ENCODE measurements at regions not wholly inside any gene's neighbourhood (a gene's known extent, or its start where the extent isn't known, plus 50 kb on each side); places are given as distances from the start of the nearest gene placed in this dataset.
"Not testable (repeated sequence)": the region's sequence is repeated elsewhere in the genome, so short reads cannot be mapped to it uniquely, and the experiment has no call there.

GRCh38 chr13:70336866-70337265, 228.6 kb upstream of the KLHL1 start:
- DNase-seq (ENCODE audit: low read depth, low spot score), result no peak
- H3K4me3 ChIP-seq (ENCODE audit: low read length), result no peak overlapping the region

GRCh38 chr13:70333752-70334151, 225.5 kb upstream of the KLHL1 start:
- no peak overlapping the region for H3K4me3 ChIP-seq (ENCODE audit: low read length)
- no peak for DNase-seq (ENCODE audit: low read depth, low spot score)

DNA sequence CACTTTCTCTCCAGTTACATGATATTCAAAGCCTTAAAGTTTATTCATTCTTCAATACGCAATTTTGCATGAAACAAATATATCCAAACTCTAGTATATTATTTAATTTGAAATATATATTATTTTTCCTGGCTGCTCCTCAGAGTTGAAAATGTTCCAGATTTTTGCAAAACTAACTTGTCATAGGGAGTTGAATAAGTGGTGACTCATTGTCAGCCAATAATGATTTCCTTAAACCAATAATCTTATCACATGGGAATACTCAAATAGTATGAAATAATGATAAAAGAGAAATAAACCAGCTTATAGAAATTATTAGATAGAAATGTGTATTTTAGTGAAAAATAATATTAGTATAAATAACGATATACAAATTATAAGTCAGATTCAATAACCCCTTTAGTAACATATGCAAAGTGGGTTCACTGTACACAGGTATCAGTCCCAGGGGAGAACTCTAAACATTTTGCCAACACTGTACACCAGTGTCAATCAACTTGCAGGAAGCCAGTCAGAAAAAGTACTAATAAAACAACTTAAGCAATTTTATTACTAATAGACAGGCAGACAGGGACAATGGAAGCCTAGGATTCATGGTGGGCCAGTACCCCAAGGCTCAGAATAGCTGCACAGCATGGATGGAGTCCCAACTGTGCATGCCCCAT, 222.6 kb upstream of the KLHL1 start:
- no peak overlapping the region for H3K4me3 ChIP-seq (ENCODE audit: low read length)
- DNase-seq (ENCODE audit: low read depth, low spot score), result no peak

DNA sequence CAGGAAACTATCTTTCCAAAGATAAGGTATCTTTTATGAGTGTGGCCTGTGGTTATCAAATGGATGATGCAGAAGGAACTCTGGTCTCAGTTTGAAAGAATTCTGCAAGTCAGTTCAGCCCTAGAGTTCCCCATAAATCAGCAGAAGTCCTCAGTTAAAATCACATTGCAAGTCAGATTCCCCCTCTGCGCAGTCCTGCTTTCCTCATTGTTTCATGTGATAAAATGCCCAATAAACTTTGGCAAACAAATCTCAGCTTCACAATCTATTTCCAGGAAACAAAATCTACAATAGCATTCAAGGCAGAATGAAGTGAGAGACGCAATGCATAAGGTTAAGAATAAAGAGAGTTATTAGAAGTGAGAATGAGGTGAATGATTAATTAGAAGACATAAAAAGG, 216.3 kb upstream of the KLHL1 start:
- DNase-seq (ENCODE audit: low read depth, low spot score), result no peak
- H3K4me3 ChIP-seq (ENCODE audit: low read length), result no peak overlapping the region

DNA sequence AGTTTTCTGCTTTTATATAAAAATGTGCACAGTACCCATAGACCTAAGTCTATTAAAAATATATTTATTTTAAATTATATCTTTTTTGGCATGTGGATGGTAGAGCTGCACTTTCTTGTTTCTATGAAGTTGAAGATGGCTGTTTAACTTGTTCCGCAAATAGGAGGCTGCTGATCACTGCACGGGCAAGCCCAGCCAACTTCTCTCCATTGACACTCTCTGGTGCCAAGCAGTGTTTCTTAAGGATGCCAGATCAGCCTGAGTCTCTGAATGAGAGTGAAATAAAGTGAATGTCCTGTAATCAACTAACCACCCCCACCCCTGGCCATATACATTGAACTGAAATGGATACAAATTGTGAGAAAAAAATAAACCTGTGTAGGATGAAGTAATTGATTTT, 202.9 kb upstream of the KLHL1 start:
- no peak for DNase-seq (ENCODE audit: low read depth, low spot score)
- H3K4me3 ChIP-seq (ENCODE audit: low read length), result no peak overlapping the region

- H3K4me3 ChIP-seq (ENCODE audit: low read length), result no peak overlapping the region
- DNase-seq (ENCODE audit: low read depth, low spot score), result peak; percentile 24
Observed at GRCh38 chr13:70310396-70311119, 202.3 kb upstream of the KLHL1 start.

- no peak for DNase-seq (ENCODE audit: low read depth, low spot score)
- H3K4me3 ChIP-seq (ENCODE audit: low read length), result no peak overlapping the region
Observed at GRCh38 chr13:70297189-70297616, 189.0 kb upstream of the KLHL1 start.

DNA sequence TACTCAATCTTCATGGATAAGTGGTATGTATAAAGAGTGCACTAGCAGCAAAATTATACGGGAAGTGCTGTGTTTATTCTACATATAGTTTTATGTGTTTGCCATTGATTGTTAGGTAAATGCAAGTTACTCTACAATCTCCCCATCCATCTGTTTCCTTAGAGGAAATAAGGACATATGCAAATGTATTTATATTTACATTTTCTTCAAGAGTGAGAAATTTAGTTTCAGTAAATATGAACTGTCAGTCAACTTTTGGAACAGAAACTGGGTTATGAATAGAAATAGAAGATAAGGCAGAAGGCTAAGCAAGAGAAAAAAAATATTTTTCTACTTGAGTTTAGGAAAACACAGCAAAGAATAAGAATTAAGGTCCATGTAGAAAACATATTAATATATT, 176.1 kb upstream of the KLHL1 start:
- H3K4me3 ChIP-seq (ENCODE audit: low read length), result no peak overlapping the region
- DNase-seq (ENCODE audit: low read depth, low spot score), result no peak

DNA sequence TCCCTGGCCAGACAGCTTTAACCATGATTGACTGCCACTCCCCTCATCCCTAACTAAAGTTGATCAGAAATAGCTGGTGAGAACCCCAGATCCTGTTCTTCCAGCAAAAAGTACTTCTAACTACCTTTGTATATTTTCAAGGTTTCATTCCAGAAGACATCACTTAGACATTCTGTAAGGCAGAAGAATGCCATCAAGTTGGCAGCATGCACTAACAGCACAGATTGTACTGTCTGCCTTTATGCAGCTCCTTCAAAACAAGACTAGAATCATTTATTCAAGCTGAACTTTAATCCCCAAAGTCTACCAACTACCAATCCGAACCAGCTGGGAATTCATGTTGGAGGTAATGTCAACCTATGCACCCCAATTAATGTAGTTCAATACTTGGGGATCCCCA, 167.6 kb upstream of the KLHL1 start:
- H3K4me3 ChIP-seq (ENCODE audit: low read length), result no peak overlapping the region
- no peak for DNase-seq (ENCODE audit: low read depth, low spot score)

DNA sequence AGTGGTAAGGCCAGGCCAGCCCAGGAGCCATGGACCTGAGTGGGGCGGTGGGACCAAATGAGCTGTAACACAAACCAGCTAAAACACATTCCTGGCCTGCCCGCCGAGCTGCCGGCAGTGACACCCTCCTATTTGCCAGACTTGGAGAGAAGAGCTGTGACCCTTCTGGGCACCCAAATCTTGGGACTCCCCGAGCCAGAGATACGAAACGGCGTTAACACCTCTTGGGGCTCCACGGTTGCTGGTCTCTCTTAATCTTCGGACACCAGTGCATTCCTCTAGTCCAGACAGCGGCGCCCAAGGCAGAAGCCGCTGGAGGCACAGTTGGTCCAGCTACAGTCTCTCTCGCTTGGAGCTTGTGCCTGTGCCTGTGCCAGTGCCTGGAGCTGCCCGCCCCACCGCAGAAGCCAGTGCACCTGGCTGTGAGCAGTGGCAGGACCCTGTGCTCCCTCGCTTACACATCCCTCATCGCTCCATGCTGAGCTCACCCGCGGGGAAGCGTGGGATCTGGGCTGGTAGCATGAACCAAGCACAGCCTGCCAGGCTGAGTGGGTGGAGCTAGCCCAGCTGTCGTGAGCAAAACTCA, 147.2 kb upstream of the KLHL1 start:
- H3K4me3 ChIP-seq (ENCODE audit: low read length), result no peak overlapping the region
- DNase-seq (ENCODE audit: low read depth, low spot score), result no peak

GRCh38 chr13:70253834-70254233, 145.6 kb upstream of the KLHL1 start:
- H3K4me3 ChIP-seq (ENCODE audit: low read length), result no peak overlapping the region

DNA sequence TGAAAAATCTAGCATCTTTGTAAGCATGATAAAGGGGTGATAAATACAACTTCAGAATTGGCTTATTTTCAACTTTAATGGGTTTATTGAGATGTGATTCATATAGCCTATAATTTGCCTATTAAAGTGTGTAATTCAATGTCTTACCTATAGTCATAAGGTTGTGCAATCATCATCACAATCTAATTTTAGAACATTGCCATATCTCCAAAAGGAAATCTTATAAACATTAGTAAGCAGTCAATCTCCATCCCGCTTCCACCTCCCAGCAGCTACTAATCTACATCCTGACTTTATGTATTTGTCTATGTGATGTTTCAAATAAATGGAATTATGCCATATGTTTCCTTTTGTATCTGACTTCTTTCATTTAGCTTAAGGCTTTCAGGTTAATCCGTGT, 145.2 kb upstream of the KLHL1 start:
- H3K4me3 ChIP-seq (ENCODE audit: low read length), result no peak overlapping the region
- DNase-seq (ENCODE audit: low read depth, low spot score), result no peak

More at GRCh38 chr13:70253834-70254233, 145.6 kb upstream of the KLHL1 start:
- DNase-seq (ENCODE audit: low read depth, low spot score), result no peak

DNA sequence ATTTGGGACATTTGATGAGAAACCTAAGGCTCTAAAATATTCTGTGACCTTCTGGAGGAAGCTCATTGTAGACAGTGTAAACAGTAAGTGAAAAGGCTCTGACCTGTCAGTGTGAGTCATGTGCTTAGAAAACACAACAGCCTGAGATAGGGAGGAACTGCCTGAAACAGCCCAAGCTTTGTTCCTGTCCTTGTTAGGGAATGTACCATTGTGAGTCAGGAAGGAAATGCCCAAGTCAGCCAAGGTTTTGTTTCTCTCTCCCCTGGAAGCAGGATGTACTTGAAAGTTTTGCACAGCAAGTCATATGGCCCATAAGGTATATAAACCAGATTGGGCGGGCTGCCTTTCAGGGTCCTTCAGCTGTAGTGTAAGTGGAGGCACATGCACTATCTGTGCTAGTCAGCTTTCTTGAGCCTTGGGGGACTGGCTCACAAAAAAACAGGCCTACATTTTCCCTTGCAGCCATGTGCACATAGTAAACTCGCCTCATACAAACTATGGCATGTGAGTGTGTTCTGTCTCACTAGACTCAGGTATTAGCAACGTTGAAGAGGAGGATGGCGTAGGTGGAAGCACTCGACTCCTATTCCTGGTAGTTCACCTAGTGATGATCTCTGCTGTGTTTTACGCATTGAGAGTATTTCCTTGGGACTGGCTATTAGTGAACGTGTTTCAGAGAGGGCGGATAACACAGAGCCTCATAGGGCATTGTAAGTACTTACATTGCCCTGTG, 141.2 kb upstream of the KLHL1 start:
- DNase-seq (ENCODE audit: low read depth, low spot score), result no peak
- no peak overlapping the region for H3K4me3 ChIP-seq (ENCODE audit: low read length)

DNA sequence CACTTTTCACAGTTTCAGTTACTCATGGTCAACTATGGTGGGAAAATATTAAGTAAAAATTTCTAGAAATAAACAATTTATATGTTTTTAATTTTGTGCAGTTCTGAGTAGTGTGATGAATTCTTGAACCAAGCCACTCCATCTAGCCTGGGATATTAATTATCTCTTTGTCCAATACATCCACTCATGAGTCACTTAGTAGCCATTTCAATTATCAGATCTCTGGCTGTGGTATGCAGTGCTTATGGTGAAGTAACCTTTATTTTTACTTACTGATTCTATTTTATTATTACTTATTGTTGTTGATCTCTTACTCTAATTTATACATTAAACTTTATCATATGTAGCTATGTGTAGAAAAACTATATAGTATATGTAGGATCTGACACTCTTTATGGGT, 128.9 kb upstream of the KLHL1 start:
- no peak for DNase-seq (ENCODE audit: low read depth, low spot score)
- no peak overlapping the region for H3K4me3 ChIP-seq (ENCODE audit: low read length)

DNA sequence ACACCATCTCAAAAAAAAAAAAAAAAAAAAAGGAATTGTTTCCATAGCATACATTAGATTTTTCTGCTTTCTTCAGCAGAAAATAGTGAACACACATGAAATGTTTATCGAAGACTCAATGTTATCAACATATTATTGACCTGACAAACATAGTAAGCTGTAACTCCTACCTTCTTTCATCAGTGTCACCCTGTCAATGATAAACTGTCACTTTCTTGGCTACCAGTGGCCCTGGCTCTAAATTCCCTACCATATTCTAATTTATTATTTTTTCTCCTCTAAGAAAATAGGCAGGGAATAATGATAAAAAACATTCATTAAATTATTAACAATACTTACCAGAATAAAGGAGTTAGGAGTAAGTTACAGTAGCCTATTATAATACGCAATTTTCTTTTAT, 127.3 kb upstream of the KLHL1 start:
- no peak overlapping the region for H3K4me3 ChIP-seq (ENCODE audit: low read length)
- no peak for DNase-seq (ENCODE audit: low read depth, low spot score)

- no peak for DNase-seq (ENCODE audit: low read depth, low spot score)
- no peak overlapping the region for H3K4me3 ChIP-seq (ENCODE audit: low read length)
Observed at GRCh38 chr13:70223911-70224310, 115.7 kb upstream of the KLHL1 start.

GRCh38 chr13:70222926-70223325, 114.7 kb upstream of the KLHL1 start:
- no peak for DNase-seq (ENCODE audit: low read depth, low spot score)
- H3K4me3 ChIP-seq (ENCODE audit: low read length), result no peak overlapping the region

DNA sequence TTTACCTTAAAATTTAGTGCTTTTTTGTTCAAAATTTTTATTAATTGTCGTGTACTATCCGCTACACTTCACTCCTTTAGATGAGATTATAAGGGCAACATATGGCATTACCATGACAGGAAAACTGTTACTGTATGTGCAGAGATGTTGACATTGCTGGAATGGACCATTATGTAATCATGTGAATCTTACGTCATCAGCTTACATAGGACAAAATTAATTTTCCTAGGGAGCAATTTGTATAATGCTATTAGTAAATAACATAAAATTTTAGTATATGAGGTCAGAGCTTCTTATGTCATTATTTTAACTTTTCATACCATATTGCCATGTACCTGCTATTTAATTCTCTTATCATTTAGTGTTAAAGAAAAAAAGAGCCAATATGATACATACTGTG, 110.4 kb upstream of the KLHL1 start:
- H3K4me3 ChIP-seq (ENCODE audit: low read length), result no peak overlapping the region
- DNase-seq (ENCODE audit: low read depth, low spot score), result no peak

- not testable (repeated sequence) for H3K4me3 ChIP-seq (ENCODE audit: low read length); DNase-seq (ENCODE audit: low read depth, low spot score)
Observed at GRCh38 chr13:70208968-70209367, 100.7 kb upstream of the KLHL1 start.

- DNase-seq (ENCODE audit: low read depth, low spot score), result no peak
- H3K4me3 ChIP-seq (ENCODE audit: low read length), result no peak overlapping the region
Observed at GRCh38 chr13:70206671-70207070, 98.4 kb upstream of the KLHL1 start.

All from Jurkat, Clone E6-1 (cell line).